ENCODE measurements at regions not wholly inside any gene's neighbourhood (a gene's known extent, or its start where the extent isn't known, plus 50 kb on each side); places are given as distances from the start of the nearest gene placed in this dataset.
A peak's percentile ranks its signal among the peaks of the same experiment; 100 is the strongest.
"Not testable (repeated sequence)": the region's sequence is repeated elsewhere in the genome, so short reads cannot be mapped to it uniquely, and the experiment has no call there.

- DNase-seq (ENCODE audit: low spot score) = no peak
These were observed 147.2 kb upstream of the BCOR start for GRCh38 chrX:40244980-40245379.

DNA sequence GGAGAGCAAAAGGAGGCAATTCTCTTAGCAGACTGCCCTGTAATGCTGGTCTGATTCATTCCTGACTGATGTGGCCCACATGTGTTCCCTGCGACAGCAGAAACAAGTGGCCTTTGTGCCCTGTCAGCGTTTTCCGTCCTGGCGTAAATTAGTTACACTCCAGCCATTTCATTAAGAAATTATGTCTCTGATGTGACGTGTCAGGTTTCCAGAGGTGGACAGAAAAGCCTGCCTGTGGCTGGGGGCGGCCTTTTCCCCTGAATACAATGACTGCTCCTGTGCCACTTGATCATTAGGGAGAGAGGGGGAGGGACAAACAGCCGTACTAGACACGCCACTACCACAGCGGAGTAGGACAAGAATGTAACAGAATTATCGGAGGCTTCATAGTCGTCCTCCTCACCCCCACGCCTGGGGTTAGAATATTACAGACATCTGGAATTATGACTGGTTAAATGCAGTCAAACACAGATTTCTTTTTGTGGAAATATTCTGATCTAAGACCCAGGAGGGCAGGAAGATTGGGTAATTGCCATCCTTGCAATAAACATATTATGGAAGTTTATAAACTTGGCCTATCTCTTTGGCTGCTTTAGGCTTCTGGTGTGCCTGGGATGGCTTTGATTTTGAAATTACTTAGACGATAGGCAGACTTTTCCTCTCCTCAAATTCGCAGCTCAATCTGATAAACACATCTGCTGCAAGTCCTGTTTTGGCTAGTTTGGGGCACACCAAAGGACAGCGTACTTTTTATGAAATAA lies 146.2 kb upstream of the BCOR start:
- no peak for DNase-seq (ENCODE audit: low spot score)

DNA sequence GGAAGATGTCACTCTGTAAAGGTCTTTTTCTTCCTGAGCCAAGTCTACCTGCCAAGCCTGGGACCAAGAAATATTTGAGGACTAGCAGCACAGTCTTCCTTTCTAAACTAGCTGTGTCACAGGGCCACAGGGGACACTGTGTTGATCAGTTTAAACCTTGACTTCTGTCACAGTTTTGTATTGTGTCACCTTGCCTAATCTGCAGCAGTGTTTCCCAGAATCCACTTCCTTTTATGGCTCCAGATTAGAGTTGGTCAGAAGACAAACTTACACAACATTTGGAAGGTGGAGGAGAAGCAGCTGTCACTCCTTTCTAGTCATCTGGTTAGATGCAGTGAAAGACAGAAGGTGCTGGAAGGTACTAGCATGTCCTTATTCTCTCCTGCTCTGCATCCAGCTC lies 143.1 kb upstream of the BCOR start:
- DNase-seq (ENCODE audit: low spot score) = no peak

GRCh38 chrX:40237731-40238178 lies 140.0 kb upstream of the BCOR start:
- DNase-seq (ENCODE audit: low spot score) = no peak

- no peak for DNase-seq (ENCODE audit: low spot score)
These were observed 132.9 kb upstream of the BCOR start for GRCh38 chrX:40230646-40231045.

- DNase-seq (ENCODE audit: low spot score) = no peak
These were observed 129.4 kb upstream of the BCOR start for GRCh38 chrX:40227125-40227524.

GRCh38 chrX:40224658-40225057 lies 126.9 kb upstream of the BCOR start:
- DNase-seq (ENCODE audit: low spot score) = no peak

- not testable (repeated sequence) for DNase-seq (ENCODE audit: low spot score)
These were observed 124.9 kb upstream of the BCOR start for GRCh38 chrX:40222612-40223011.

DNA sequence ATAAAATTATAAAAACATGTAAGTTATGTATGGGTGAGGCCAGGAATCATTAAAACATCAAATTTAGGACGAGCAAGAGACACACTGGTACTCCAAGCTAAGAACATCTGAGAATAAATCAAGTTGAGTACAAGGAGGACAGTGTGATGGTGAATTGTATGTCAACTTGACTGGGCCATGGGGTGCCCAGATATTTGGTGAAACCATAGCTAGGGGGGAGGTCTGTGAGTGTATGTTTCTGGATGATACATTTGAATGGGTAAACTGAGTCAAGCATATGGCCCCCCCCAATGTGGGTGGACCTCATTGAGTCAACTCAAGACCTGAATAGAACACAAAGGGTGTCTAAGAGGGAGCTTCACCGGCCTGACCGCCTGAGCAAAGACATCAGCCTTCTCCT lies 115.3 kb upstream of the BCOR start:
- no peak for DNase-seq (ENCODE audit: low spot score)

DNA sequence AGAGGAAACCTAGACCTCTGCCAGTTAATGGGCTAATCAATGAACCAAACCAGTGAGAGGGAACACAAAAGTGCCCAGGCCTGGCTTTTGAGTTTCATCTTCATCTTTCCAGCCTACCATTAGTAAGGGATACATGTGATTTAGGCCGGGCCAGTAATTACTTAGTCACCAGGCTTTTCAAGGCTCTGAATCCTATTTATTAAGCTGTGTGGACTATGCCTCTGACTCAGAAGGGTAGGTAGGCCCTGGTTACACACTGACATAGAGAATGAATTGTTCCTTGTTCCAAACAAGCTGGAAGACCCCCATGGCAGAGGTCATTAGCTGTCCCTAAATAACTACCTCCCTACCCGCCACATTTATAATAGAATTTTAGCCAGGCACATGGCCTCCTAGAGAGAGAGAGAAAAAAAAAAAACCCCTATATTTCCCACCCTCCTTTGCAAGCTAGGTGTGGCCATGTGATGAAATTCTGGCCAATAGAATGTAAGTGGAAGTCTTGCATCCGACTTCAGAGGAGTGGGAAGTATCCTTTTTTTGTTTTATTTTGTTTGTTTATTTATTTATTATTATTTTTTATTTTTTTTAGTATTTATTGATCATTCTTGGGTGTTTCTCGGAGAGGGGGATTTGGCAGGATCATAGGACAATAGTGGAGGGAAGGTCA lies 112.3 kb upstream of the BCOR start:
- DNase-seq (ENCODE audit: low spot score) = no peak

DNA sequence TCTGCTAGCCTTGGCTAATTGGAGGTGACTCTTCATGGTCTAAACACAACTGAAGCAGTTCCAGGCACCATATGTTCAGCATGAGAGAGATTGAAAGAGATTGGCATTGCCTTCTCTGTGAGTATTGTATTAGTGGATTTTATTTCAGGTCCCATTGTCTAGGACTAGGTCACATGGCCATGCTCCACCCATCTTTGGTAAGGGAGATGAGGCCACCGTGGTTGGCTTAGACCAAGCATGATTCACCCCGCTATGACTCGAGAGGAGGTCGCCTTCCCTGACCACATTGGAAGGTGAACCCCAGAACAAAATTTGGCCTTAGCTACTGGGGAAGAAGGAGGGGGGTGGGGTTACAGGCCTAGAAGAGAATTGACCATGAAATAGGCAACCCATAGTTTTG lies 109.9 kb upstream of the BCOR start:
- no peak for DNase-seq (ENCODE audit: low spot score)

DNA sequence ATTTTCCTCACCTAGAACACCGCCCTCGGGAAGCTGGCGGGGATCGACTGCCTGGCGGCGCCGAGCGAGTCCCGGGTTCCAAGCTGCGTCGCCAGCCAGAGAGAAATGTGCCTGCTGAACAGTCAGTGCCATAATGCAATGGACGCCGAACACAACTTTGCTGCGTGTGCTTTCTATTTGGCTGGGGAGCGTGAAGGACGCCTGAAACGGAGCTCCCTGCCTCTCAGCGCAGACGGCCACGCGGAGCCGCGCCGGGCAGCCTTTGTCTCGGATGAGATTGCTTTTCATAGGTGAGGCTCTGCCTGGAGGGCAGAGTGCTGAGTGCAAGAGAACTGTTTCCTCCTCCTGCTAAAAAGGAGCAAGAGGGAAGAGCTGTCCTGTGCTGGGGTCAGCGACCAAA lies 107.7 kb upstream of the BCOR start:
- DNase-seq (ENCODE audit: low spot score) = peak; percentile 58

DNA sequence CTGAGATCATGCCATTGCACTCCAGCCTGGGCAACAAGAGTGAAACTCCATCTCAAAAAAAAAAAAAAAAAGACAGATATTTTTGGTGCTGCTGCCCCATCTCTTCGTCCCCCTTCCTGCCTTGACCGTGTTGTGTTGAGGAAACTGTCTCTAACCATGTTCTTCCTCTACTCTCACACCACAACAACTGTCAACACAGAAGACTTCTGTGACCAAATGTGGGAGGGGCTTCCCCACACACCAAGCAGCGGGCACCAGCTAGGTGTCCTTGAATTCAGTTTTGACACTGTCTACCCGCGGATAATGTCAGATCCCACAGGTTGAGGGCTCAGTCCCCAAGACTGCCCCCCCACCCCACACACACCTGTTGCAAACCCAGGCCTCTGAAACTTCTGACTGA lies 104.7 kb upstream of the BCOR start:
- DNase-seq (ENCODE audit: low spot score) = no peak

DNA sequence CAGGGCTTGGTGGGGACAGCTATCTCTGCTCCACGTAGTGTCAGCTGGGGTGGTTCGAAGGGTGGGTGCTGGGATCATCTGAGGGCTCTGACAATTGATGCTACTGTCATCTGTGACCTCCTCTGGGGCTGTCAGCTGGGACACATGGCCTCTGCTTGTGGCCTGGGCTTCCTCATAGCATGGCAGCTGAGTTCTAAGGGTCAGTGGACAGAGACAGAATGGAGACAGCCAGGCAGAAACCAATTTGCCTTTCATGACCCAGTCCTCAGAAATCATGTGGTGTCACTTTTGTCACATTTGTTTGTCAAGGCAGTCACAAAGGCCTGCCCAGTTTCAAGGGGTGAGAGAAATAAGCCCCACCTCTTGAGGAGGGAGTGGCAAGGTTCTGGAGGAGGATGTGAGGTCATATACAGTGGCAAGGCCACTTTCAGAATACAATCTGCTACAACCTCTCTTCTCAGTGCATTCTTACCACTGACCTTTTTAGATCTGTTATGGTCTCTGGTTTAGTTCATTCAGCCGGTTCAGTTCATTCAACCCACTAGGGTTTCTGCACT lies 103.6 kb upstream of the BCOR start:
- DNase-seq (ENCODE audit: low spot score) = no peak

GRCh38 chrX:40199704-40200103 lies 101.9 kb upstream of the BCOR start:
- DNase-seq (ENCODE audit: low spot score) = no peak

DNA sequence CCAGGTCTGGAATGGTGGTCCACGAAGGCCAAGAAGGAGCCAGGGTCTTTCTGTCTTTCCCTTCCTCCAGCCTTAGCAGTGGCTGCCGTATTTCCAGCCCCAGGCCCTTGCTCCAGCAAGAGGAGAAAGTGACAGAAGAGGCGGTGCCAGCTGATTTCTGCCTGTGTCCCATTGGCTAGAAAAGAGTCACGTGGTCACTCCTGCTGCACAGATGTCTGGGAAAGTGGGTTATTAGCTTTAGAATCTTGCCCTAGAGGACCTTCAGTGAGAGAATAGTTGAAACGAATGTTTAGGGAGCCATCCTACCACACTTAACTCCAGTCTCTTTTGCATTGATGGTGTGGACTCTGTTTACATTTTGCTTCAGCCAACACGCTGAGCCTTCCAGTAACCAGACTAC lies 99.3 kb upstream of the BCOR start:
- DNase-seq (ENCODE audit: low spot score) = no peak

DNA sequence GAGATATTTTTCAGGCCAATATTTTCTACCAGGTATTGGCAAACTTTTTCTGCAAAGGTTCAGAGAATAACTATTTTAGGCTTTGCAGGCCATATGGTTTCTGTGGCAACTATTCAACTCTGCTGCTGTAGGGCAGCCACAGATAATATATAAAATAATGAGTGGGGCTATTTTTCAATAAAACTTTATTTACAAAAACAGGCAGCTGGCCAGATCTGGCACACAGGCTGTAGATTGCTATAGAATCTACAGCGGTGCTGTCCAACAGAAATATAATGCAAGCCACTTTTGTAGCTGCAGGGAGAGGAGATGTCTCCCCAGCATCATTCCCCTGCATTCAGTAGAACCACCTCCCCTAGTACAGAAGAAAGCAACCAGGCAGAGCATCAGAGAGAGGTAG lies 97.6 kb upstream of the BCOR start:
- no peak for DNase-seq (ENCODE audit: low spot score)

DNA sequence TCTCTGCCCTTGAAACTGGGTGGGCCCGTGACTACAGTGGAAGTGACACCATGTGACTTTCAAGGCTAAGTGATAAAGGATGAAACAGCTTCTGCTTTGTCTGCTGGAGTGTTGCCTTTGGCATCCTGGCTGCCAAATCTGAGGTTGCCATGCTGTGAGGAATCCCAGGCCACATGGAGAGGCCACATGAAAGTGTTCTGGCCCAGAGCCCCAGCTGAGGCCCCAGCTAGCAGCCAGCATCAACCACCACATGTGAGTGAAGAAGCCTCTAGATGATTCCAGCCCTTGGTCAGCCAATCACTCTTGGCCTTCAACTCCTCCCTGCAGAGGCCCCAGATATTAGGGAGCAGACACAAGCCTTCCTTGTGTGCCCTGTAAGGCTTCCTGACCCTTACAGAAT lies 94.4 kb upstream of the BCOR start:
- DNase-seq (ENCODE audit: low spot score) = no peak

DNA sequence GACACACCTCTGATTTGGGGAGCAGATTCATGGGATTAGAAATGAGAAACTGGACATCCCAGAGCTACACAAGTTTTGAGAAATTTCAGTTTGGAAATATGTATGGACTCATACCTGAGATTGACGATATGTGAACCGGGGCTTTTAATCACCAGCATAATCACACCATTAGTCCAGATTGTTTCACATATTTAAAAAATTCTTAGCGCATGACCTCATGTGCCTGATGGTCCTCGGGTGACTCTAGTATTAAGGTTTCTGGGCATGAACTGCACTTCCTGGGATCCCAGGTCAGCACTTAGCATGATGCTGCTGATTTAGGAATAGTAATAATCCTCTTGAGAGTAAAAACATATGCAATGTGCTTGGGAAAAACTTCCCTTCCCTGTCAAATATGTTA lies 91.9 kb upstream of the BCOR start:
- no peak for DNase-seq (ENCODE audit: low spot score)

DNA sequence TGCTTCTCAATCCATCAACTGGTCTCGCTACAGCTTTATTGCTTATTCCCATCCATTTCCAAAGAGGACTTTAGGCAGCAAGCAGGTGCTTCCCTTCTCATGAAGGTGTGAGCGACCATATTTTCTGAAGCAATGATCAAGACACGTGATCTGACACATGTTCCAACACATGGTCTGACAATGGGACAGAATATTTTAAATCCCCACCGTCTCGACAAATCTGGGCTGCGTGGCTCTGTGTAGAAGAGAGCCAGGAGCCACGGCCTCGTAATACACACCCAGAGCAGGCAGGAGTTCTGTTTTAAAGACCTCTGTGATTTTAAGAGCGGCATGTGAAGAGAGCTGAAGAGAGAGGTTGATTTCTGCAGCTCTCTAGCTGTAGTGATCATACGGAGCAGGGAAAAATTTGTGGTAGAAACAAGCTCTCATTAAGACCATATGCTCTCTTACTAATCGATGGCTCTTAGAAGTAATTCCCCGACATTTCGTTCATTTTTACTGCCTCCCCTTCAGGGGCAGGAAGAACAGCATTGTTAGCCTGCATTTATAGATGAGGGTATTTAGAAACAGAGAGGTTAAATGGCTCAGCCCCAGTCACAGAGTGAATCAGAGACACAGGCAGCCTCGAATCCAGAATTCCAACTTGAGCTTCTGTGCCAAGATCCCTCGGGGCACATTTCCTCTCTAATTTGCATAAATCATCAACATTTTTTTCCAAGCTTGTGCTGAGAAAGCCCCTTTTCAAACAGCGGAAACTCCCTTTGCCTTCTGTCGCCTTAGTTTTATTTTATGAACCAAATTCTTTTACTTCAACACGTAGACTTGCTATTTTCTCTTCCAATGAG lies 91.0 kb upstream of the BCOR start:
- no peak for DNase-seq (ENCODE audit: low spot score)

DNA sequence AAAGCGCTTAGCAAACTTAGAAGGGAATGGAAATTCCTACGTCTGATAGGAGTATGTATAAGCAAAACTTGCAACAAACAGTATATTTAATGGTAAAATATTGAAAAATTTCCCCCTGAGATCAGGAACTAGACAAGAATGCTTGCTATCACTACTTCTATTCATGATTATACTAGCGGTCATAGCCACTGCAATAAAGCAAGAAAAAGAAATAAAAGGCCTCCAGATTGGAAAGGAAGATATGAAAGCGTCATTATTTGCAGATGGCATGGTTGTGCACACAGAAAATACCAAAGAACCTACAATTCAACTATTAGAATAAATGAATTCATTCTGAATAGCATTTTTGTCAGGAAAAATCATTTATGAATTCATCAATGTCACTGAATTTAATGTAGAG lies 87.2 kb upstream of the BCOR start:
- DNase-seq (ENCODE audit: low spot score) = no peak

- DNase-seq (ENCODE audit: low spot score) = no peak
These were observed 84.9 kb upstream of the BCOR start for GRCh38 chrX:40182615-40183014.

GRCh38 chrX:40182095-40182494 lies 84.3 kb upstream of the BCOR start:
- no peak for DNase-seq (ENCODE audit: low spot score)
